WTC11 (cell line): ENCODE measurements at regions not wholly inside any gene's neighbourhood (a gene's known extent, or its start where the extent isn't known, plus 50 kb on each side); places are given as distances from the start of the nearest gene placed in this dataset.
"Not testable (repeated sequence)": the region's sequence is repeated elsewhere in the genome, so short reads cannot be mapped to it uniquely, and the experiment has no call there.

Experiments used
- ATAC-seq: fragments of 200-7000 bp; cut with Tn5 transposase; 2 replicates; pipeline ENCODE4 v1.10.0; 2021; ENCODE audit warnings: mild to moderate bottlenecking, moderate library complexity
- CTCF ChIA-PET: fragments of 300-600 bp; sonication (Branson Sonifier 250); formaldehyde crosslinking; loops from one replicate; lab custom pipeline; 2021; ENCODE audit warnings: antibody characterized with exemption; lab: Charles Lee
- POLR2A ChIA-PET: fragments of 350-600 bp; sonication (Branson Sonifier 250); formaldehyde crosslinking; loops from one replicate; lab custom pipeline; 2021; ENCODE audit warnings: antibody characterized with exemption; lab: Charles Lee
- DNase-seq: peaks from one replicate; pipeline ENCODE4 v3.0.0; 2021; ENCODE audit warnings: low spot score
- H3K27ac Mint-ChIP-seq: 2 replicates; pipeline ENCODE4 v1.8.0; 2021; ENCODE audit warnings: mixed read lengths
- H3K27me3 Mint-ChIP-seq: 2 replicates; pipeline ENCODE4 v1.8.0; 2021; ENCODE audit warnings: low read depth, mild to moderate bottlenecking, moderate library complexity, mixed read lengths
- H3K36me3 Mint-ChIP-seq: 2 replicates; pipeline ENCODE4 v1.8.0; 2021; ENCODE audit warnings: mixed read lengths
- H3K4me1 Mint-ChIP-seq: 2 replicates; pipeline ENCODE4 v1.8.0; 2022; ENCODE audit warnings: mixed read lengths
- H3K4me3 Mint-ChIP-seq: 2 replicates; pipeline ENCODE4 v1.8.0; 2021; ENCODE audit warnings: mild to moderate bottlenecking, moderate library complexity, mixed read lengths
- H3K9me3 Mint-ChIP-seq: 2 replicates; pipeline ENCODE4 v1.8.0; 2021; ENCODE audit warnings: mixed read lengths
- CBFB ChIP-seq: sonication (generic); formaldehyde crosslinking; IDR thresholded peaks from 2 replicates; pipeline ENCODE4 v1.8.1; 2022; ENCODE audit warnings: mild to moderate bottlenecking, low read depth, missing genetic modification reagents
- FOXK1 ChIP-seq: sonication (generic); formaldehyde crosslinking; IDR thresholded peaks from 2 replicates; pipeline ENCODE4 v1.8.0; 2022; ENCODE audit warnings: mild to moderate bottlenecking, moderate library complexity, missing genetic modification reagents
- HMGA2 ChIP-seq: fragments of 250-450 bp; sonication (Bioruptor Pico); IDR thresholded peaks from 2 replicates; pipeline ENCODE4 v1.4.0; 2021; ENCODE audit warnings: mild to moderate bottlenecking, moderate library complexity
- RELA ChIP-seq: sonication (generic); formaldehyde crosslinking; IDR thresholded peaks from 2 replicates; pipeline ENCODE4 v1.8.1; 2022; ENCODE audit warnings: missing genetic modification reagents, mild to moderate bottlenecking, borderline replicate concordance
- SMAD4 ChIP-seq: sonication (generic); formaldehyde crosslinking; IDR thresholded peaks from 2 replicates; pipeline ENCODE4 v1.8.0; 2022; ENCODE audit warnings: mild to moderate bottlenecking, missing genetic modification reagents
- SOX15 ChIP-seq: fragments of 250-450 bp; sonication (Bioruptor Pico); IDR thresholded peaks from 2 replicates; pipeline ENCODE4 v1.9.0; 2021; ENCODE audit warnings: mild to moderate bottlenecking
- SP1 ChIP-seq: sonication (generic); formaldehyde crosslinking; conservative IDR thresholded peaks from 2 replicates; pipeline ENCODE4 v1.8.1; 2022; ENCODE audit warnings: missing genetic modification reagents
- TCF7 ChIP-seq: sonication (generic); formaldehyde crosslinking; IDR thresholded peaks from 2 replicates; pipeline ENCODE4 v1.8.0; 2022; ENCODE audit warnings: mild to moderate bottlenecking, low read depth, missing genetic modification reagents, moderate library complexity
- ZBTB21 ChIP-seq: sonication (generic); formaldehyde crosslinking; IDR thresholded peaks from 2 replicates; pipeline ENCODE4 v1.8.1; 2023; ENCODE audit warnings: mild to moderate bottlenecking, missing genetic modification reagents, borderline replicate concordance
- TF ChIP-seq, protein P1 (sequence below): sonication (generic); formaldehyde crosslinking; IDR thresholded peaks from 2 replicates; pipeline ENCODE4 v1.8.1; 2023; ENCODE audit warnings: mild to moderate bottlenecking, missing genetic modification reagents, borderline replicate concordance
- TF ChIP-seq, protein P2 (sequence below): fragments of 250-450 bp; sonication (Bioruptor Pico); IDR thresholded peaks from 2 replicates; pipeline ENCODE4 v1.9.0; 2021; ENCODE audit warnings: mild to moderate bottlenecking, borderline replicate concordance
- TF ChIP-seq, protein P3 (sequence below): sonication (generic); formaldehyde crosslinking; IDR thresholded peaks from 2 replicates; pipeline ENCODE4 v1.8.1; 2022; ENCODE audit warnings: low read depth, missing genetic modification reagents, borderline replicate concordance
- TF ChIP-seq, protein P4 (sequence below): sonication (generic); formaldehyde crosslinking; IDR thresholded peaks from 2 replicates; pipeline ENCODE4 v1.8.0; 2023; ENCODE audit warnings: missing genetic modification reagents
- TF ChIP-seq, protein P5 (sequence below): sonication (generic); formaldehyde crosslinking; IDR thresholded peaks from 2 replicates; pipeline ENCODE4 v1.8.1; 2023; ENCODE audit warnings: mild to moderate bottlenecking, missing genetic modification reagents
- TF ChIP-seq, protein P6 (sequence below): fragments of 250-450 bp; sonication (Bioruptor Pico); IDR thresholded peaks from 2 replicates; pipeline ENCODE4 v1.8.0; 2021; ENCODE audit warnings: mild to moderate bottlenecking

DNA sequence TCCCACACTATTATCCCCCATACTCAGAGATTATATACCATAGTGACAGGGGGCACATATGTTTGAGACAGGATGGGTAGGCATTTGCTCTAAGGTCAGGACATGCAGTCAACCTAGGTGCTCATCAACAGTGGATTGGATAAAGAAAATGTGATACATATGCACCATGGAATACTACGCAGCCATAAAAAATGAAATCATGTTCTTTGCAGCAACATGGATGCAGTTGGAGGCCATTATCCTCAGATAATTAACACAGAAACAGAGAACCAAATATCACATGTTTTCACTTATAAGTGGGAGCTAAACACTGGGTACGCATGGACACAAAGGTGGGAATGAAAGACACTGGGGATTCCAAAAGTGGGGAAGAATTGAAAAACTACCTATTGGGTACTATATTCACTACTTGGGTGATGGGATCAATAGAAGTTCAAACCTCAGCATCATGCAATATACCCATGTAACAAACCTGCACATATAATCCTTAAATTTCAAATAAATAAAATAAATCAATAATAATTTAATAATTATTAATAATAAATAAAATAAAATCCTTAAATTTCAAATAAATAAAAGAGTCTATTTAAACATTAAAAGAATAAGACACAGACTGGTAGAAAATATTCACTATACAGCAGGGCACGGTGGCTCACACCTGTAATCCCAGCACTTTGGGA lies 160.1 kb upstream of the CNOT2 start:
- ChIA-PET POLR2A (no interaction called here), CTCF (no interaction called here)
- Mint-ChIP-seq H3K27ac (no peak overlapping the region), H3K4me1 (peaks cover 13% of the 10 kb centered on the region), H3K27me3 (no peaks in the 10 kb centered on the region), H3K36me3 (peaks cover 18% of the 10 kb centered on the region), H3K4me3 (no peak overlapping the region), H3K9me3 (peaks cover 41% of the 10 kb centered on the region)
- no peak for DNase-seq
- ATAC-seq = no peak
- TF ChIP-seq SMAD4 (CRISPR knock-in tag) = no peak
- no peak for TF ChIP-seq RELA (CRISPR knock-in tag)
- TF ChIP-seq HMGA2 (CRISPR knock-in tag) = peak; percentile 97

DNA sequence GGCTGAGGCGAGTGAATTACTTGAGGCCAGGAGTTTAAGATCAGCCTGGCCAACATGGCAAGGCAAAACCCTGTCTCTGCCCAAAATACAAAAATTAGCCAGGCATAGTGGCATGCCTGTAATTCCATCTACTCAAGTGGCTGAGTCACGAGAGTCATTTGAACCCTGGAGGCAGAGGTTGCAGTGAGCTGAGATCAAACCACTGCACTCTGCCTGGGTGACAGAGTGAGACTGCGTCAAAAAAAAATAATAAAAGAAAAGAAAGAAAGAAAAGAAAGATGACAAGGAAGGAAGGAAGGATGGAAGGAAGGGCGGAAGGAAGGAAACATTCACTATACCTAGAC lies 159.6 kb upstream of the CNOT2 start:
- H3K27me3 Mint-ChIP-seq = no peaks in the 10 kb centered on the region
- ChIA-PET CTCF (no interaction called here), POLR2A (no interaction called here)
- peaks cover 39% of the 10 kb centered on the region for H3K9me3 Mint-ChIP-seq
- H3K36me3 Mint-ChIP-seq = peaks cover 18% of the 10 kb centered on the region
- no peak for ATAC-seq
- no peak for DNase-seq
- H3K4me1 Mint-ChIP-seq = peaks cover 10% of the 10 kb centered on the region
- no peak overlapping the region for H3K4me3 Mint-ChIP-seq
- TF ChIP-seq, protein P1, sequence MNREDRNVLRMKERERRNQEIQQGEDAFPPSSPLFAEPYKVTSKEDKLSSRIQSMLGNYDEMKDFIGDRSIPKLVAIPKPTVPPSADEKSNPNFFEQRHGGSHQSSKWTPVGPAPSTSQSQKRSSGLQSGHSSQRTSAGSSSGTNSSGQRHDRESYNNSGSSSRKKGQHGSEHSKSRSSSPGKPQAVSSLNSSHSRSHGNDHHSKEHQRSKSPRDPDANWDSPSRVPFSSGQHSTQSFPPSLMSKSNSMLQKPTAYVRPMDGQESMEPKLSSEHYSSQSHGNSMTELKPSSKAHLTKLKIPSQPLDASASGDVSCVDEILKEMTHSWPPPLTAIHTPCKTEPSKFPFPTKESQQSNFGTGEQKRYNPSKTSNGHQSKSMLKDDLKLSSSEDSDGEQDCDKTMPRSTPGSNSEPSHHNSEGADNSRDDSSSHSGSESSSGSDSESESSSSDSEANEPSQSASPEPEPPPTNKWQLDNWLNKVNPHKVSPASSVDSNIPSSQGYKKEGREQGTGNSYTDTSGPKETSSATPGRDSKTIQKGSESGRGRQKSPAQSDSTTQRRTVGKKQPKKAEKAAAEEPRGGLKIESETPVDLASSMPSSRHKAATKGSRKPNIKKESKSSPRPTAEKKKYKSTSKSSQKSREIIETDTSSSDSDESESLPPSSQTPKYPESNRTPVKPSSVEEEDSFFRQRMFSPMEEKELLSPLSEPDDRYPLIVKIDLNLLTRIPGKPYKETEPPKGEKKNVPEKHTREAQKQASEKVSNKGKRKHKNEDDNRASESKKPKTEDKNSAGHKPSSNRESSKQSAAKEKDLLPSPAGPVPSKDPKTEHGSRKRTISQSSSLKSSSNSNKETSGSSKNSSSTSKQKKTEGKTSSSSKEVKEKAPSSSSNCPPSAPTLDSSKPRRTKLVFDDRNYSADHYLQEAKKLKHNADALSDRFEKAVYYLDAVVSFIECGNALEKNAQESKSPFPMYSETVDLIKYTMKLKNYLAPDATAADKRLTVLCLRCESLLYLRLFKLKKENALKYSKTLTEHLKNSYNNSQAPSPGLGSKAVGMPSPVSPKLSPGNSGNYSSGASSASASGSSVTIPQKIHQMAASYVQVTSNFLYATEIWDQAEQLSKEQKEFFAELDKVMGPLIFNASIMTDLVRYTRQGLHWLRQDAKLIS = no peak
- TF ChIP-seq RELA (CRISPR knock-in tag) = no peak
- no peak for TF ChIP-seq TCF7 (CRISPR knock-in tag)
- TF ChIP-seq, protein P2, sequence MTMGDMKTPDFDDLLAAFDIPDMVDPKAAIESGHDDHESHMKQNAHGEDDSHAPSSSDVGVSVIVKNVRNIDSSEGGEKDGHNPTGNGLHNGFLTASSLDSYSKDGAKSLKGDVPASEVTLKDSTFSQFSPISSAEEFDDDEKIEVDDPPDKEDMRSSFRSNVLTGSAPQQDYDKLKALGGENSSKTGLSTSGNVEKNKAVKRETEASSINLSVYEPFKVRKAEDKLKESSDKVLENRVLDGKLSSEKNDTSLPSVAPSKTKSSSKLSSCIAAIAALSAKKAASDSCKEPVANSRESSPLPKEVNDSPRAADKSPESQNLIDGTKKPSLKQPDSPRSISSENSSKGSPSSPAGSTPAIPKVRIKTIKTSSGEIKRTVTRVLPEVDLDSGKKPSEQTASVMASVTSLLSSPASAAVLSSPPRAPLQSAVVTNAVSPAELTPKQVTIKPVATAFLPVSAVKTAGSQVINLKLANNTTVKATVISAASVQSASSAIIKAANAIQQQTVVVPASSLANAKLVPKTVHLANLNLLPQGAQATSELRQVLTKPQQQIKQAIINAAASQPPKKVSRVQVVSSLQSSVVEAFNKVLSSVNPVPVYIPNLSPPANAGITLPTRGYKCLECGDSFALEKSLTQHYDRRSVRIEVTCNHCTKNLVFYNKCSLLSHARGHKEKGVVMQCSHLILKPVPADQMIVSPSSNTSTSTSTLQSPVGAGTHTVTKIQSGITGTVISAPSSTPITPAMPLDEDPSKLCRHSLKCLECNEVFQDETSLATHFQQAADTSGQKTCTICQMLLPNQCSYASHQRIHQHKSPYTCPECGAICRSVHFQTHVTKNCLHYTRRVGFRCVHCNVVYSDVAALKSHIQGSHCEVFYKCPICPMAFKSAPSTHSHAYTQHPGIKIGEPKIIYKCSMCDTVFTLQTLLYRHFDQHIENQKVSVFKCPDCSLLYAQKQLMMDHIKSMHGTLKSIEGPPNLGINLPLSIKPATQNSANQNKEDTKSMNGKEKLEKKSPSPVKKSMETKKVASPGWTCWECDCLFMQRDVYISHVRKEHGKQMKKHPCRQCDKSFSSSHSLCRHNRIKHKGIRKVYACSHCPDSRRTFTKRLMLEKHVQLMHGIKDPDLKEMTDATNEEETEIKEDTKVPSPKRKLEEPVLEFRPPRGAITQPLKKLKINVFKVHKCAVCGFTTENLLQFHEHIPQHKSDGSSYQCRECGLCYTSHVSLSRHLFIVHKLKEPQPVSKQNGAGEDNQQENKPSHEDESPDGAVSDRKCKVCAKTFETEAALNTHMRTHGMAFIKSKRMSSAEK = no peak
- no peak for TF ChIP-seq SP1 (CRISPR knock-in tag)
- no peak for TF ChIP-seq CBFB
- H3K27ac Mint-ChIP-seq = no peak overlapping the region

DNA sequence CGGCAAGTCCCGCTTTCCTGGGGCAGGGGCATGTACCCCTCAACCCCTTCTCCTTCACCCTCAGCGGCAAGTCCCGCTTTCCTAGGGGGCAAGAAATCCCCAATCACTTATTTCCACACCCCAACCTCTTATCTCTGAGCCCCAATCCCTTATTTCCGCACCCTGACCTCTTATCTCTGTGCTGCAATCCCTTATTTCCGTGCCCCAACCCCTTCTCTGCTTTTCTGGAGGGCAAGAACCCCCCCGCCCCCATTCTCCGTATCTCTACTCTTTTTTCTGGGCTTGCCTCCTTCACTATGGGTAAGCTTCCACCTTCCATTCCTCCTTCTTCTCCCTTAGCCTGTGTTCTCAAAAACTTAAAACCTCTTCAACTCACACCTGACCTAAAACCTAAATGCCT lies 156.9 kb upstream of the CNOT2 start:
- H3K36me3 Mint-ChIP-seq = peaks cover 18% of the 10 kb centered on the region
- CTCF ChIA-PET, ATAC-seq, H3K27me3 Mint-ChIP-seq, H3K4me1 Mint-ChIP-seq, H3K27ac Mint-ChIP-seq, POLR2A ChIA-PET, DNase-seq, H3K4me3 Mint-ChIP-seq: not testable (repeated sequence)
- H3K9me3 Mint-ChIP-seq = peaks cover 48% of the 10 kb centered on the region

DNA sequence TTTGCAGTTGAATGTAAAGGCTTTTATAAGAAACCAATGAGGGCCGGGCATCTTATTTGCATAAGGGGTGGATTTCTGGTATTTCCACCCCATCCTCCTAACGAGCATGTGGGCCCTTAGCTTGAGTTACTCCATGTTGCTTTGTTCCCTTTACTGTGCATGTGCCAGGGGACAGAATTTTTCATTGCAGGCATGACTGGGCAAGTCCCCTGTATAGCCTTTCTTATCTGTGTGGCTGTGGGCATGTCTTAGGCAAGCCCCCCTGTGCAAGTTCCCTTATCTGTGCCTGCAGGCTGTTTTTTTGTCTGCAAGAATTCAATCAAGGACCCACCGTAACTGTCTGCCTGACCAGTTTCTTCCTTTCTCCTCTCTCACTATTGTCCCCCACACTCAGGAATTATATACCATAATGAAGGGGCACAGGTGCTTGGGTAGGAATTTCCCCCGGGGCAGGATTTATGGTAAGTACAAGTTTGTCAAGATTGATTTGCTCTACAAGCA lies 152.2 kb upstream of the CNOT2 start:
- Mint-ChIP-seq H3K27ac (peak overlapping the region; percentile 50), H3K36me3 (no peaks in the 10 kb centered on the region), H3K9me3 (peaks cover 38% of the 10 kb centered on the region), H3K4me1 (peaks cover 9% of the 10 kb centered on the region), H3K4me3 (no peak overlapping the region), H3K27me3 (no peaks in the 10 kb centered on the region)
- POLR2A ChIA-PET = no interaction called here
- DNase-seq (no peak), ATAC-seq (no peak)
- CTCF ChIA-PET = no interaction called here
- TF ChIP-seq SMAD4 (CRISPR knock-in tag) = no peak
- TF ChIP-seq FOXK1 (CRISPR knock-in tag) = no peak
- TF ChIP-seq, protein P3, sequence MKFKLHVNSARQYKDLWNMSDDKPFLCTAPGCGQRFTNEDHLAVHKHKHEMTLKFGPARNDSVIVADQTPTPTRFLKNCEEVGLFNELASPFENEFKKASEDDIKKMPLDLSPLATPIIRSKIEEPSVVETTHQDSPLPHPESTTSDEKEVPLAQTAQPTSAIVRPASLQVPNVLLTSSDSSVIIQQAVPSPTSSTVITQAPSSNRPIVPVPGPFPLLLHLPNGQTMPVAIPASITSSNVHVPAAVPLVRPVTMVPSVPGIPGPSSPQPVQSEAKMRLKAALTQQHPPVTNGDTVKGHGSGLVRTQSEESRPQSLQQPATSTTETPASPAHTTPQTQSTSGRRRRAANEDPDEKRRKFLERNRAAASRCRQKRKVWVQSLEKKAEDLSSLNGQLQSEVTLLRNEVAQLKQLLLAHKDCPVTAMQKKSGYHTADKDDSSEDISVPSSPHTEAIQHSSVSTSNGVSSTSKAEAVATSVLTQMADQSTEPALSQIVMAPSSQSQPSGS (CRISPR knock-in tag) = no peak
- no peak for TF ChIP-seq ZBTB21 (CRISPR knock-in tag)
- TF ChIP-seq, protein P4, sequence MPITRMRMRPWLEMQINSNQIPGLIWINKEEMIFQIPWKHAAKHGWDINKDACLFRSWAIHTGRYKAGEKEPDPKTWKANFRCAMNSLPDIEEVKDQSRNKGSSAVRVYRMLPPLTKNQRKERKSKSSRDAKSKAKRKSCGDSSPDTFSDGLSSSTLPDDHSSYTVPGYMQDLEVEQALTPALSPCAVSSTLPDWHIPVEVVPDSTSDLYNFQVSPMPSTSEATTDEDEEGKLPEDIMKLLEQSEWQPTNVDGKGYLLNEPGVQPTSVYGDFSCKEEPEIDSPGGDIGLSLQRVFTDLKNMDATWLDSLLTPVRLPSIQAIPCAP (CRISPR knock-in tag) = no peak
- no peak for TF ChIP-seq SOX15 (CRISPR knock-in tag)
- TF ChIP-seq, protein P5, sequence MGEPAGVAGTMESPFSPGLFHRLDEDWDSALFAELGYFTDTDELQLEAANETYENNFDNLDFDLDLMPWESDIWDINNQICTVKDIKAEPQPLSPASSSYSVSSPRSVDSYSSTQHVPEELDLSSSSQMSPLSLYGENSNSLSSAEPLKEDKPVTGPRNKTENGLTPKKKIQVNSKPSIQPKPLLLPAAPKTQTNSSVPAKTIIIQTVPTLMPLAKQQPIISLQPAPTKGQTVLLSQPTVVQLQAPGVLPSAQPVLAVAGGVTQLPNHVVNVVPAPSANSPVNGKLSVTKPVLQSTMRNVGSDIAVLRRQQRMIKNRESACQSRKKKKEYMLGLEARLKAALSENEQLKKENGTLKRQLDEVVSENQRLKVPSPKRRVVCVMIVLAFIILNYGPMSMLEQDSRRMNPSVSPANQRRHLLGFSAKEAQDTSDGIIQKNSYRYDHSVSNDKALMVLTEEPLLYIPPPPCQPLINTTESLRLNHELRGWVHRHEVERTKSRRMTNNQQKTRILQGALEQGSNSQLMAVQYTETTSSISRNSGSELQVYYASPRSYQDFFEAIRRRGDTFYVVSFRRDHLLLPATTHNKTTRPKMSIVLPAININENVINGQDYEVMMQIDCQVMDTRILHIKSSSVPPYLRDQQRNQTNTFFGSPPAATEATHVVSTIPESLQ (CRISPR knock-in tag) = no peak
- TF ChIP-seq, protein P6, sequence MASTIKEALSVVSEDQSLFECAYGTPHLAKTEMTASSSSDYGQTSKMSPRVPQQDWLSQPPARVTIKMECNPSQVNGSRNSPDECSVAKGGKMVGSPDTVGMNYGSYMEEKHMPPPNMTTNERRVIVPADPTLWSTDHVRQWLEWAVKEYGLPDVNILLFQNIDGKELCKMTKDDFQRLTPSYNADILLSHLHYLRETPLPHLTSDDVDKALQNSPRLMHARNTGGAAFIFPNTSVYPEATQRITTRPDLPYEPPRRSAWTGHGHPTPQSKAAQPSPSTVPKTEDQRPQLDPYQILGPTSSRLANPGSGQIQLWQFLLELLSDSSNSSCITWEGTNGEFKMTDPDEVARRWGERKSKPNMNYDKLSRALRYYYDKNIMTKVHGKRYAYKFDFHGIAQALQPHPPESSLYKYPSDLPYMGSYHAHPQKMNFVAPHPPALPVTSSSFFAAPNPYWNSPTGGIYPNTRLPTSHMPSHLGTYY = no peak
